KMS-11 (cell line): ENCODE measurements at regions not wholly inside any gene's neighbourhood (a gene's known extent, or its start where the extent isn't known, plus 50 kb on each side); places are given as distances from the start of the nearest gene placed in this dataset.

ENCODE experiments used
- H2AFZ ChIP-seq: fragments of 200-600 bp; sonication (generic); 2 replicates; pipeline ENCODE4 v1.6.1; 2016; ENCODE audit warnings: antibody characterized with exemption, mixed run types, low read depth
- H3K27ac ChIP-seq: fragments of 200-600 bp; sonication (generic); 2 replicates; pipeline ENCODE4 v1.6.1; 2016; ENCODE audit warnings: mild to moderate bottlenecking, mixed run types
- H3K27me3 ChIP-seq: fragments of 200-600 bp; sonication (generic); 2 replicates; pipeline ENCODE4 v1.6.1; 2017; ENCODE audit warnings: mild to moderate bottlenecking, low read depth, mixed run types, moderate library complexity; ENCODE audit not compliant: insufficient read depth
- H3K36me3 ChIP-seq: fragments of 200-600 bp; sonication (generic); 2 replicates; pipeline ENCODE4 v1.6.1; 2017; ENCODE audit warnings: mild to moderate bottlenecking, mixed run types; ENCODE audit not compliant: insufficient read depth
- H3K4me1 ChIP-seq: fragments of 200-600 bp; sonication (generic); 2 replicates; pipeline ENCODE4 v1.6.1; 2016; ENCODE audit warnings: mild to moderate bottlenecking, low read depth, mixed run types; ENCODE audit not compliant: poor library complexity, severe bottlenecking
- H3K4me2 ChIP-seq: fragments of 200-600 bp; sonication (generic); 2 replicates; pipeline ENCODE4 v1.7.0; 2016; ENCODE audit warnings: mild to moderate bottlenecking, mixed run types
- H3K4me3 ChIP-seq: fragments of 200-600 bp; sonication (generic); IDR thresholded peaks from 2 replicates; pipeline ENCODE4 v1.6.1; 2017; ENCODE audit warnings: low read depth, low read length, mixed read lengths; ENCODE audit not compliant: insufficient read depth
- H3K79me2 ChIP-seq: fragments of 200-600 bp; sonication (generic); 2 replicates; pipeline ENCODE4 v1.6.1; 2016; ENCODE audit warnings: low read depth, mixed run types; ENCODE audit not compliant: insufficient read depth
- H3K9ac ChIP-seq: fragments of 200-600 bp; sonication (generic); 2 replicates; pipeline ENCODE4 v1.6.1; 2016; ENCODE audit warnings: mild to moderate bottlenecking, mixed run types
- H4K20me1 ChIP-seq: fragments of 200-600 bp; sonication (generic); 2 replicates; pipeline ENCODE4 v1.6.1; 2016; ENCODE audit warnings: mild to moderate bottlenecking, mixed run types; ENCODE audit not compliant: insufficient read depth
- TF ChIP-seq, protein P1 (sequence below): fragments of 200-600 bp; sonication (generic); conservative IDR thresholded peaks from 2 replicates; pipeline ENCODE4 v1.6.1; 2017; ENCODE audit warnings: low read depth, mild to moderate bottlenecking, antibody characterized with exemption, low read length, moderate library complexity, mixed read lengths

DNA sequence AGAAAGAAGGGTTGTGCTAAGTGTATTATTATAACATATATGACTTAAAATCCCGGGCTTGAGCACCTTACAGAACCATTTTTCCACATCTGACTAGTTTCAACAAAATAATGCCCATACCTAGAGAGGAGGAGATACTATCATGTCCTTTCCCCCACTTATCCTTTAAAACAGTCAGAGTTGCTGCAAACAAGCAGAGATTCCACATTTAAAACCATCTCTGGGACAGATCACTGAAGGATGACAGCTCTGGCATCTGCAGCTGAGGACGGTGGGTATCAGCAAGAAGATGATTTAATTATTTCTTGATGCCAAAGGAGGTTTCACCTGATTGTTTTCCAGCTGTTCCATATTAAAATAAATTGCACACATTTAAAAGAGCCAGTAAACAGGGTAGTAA is 328.0 kb upstream of the TMTC1 start:
- no peak overlapping the region for H2AFZ ChIP-seq
- H3K4me2 ChIP-seq, result no peak overlapping the region
- H3K79me2 ChIP-seq, result no peaks in the 10 kb centered on the region
- TF ChIP-seq, protein P1, sequence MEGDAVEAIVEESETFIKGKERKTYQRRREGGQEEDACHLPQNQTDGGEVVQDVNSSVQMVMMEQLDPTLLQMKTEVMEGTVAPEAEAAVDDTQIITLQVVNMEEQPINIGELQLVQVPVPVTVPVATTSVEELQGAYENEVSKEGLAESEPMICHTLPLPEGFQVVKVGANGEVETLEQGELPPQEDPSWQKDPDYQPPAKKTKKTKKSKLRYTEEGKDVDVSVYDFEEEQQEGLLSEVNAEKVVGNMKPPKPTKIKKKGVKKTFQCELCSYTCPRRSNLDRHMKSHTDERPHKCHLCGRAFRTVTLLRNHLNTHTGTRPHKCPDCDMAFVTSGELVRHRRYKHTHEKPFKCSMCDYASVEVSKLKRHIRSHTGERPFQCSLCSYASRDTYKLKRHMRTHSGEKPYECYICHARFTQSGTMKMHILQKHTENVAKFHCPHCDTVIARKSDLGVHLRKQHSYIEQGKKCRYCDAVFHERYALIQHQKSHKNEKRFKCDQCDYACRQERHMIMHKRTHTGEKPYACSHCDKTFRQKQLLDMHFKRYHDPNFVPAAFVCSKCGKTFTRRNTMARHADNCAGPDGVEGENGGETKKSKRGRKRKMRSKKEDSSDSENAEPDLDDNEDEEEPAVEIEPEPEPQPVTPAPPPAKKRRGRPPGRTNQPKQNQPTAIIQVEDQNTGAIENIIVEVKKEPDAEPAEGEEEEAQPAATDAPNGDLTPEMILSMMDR, result no peak
- no peak overlapping the region for H3K9ac ChIP-seq
- H3K27ac ChIP-seq, result no peak overlapping the region
- no peaks in the 10 kb centered on the region for H3K4me1 ChIP-seq
- H4K20me1 ChIP-seq, result no peaks in the 10 kb centered on the region
- no peaks in the 10 kb centered on the region for H3K36me3 ChIP-seq
- H3K27me3 ChIP-seq, result no peaks in the 10 kb centered on the region
- no peak overlapping the region for H3K4me3 ChIP-seq

DNA sequence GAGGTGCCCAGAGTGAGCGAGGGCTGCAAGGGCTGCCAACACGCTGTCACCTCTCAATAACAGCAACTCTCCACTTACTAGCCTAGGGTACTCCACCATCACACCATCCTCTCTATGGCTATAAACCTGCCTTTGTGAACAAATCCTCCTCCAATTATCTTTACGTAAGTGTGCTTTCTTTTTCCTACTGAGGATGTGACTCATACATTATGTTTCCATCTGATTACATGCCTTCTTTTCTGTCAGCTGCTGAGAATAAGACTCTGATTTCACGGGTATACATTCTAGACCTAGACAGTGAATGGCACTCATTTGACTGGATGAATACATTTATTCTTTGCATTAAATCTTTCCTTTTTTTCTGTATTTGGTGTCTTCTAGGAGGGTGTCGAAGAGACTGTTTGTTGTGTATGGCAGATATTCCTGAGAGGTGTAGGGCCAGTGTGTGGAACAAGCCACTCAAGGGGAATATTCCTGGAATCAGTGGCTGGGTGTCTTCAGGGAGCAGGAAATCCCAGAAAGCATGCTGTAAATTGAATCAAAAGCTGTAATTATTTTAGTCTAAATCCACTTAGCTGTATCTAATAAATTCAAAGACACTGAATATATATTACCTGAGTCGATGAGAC is 327.3 kb upstream of the TMTC1 start:
- no peak overlapping the region for H3K27ac ChIP-seq
- H3K27me3 ChIP-seq, result no peaks in the 10 kb centered on the region
- H3K4me1 ChIP-seq, result no peaks in the 10 kb centered on the region
- no peaks in the 10 kb centered on the region for H3K36me3 ChIP-seq
- no peak overlapping the region for H3K4me3 ChIP-seq
- no peak overlapping the region for H3K9ac ChIP-seq
- no peak overlapping the region for H2AFZ ChIP-seq
- H3K4me2 ChIP-seq, result no peak overlapping the region
- H4K20me1 ChIP-seq, result no peaks in the 10 kb centered on the region
- H3K79me2 ChIP-seq, result no peaks in the 10 kb centered on the region
- TF ChIP-seq, protein P1, result no peak

DNA sequence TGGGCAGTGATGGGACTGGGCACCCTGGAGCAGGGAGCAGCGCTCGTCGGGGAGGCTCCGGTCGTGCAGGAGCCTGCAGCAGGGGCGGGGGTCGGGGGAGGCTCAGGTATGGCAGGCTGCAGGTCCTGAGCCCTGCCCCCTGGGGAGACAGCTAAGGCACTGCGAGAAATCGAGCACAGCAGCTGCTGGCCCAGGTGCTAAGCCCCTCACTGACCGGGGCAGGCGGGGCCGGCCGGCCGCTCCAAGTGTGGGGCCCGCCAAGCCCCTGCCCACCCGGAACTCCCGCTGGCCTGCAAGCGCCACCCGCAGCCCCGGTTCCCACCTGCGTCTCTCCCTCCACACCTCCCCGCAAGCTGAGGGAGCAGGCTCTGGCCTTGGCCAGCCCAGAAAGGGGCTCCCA is 326.8 kb upstream of the TMTC1 start:
- H3K9ac ChIP-seq, result no peak overlapping the region
- no peak overlapping the region for H3K4me3 ChIP-seq
- H3K27me3 ChIP-seq, result no peaks in the 10 kb centered on the region
- H2AFZ ChIP-seq, result no peak overlapping the region
- no peaks in the 10 kb centered on the region for H3K79me2 ChIP-seq
- no peak overlapping the region for H3K4me2 ChIP-seq
- TF ChIP-seq, protein P1, result no peak
- H3K36me3 ChIP-seq, result no peaks in the 10 kb centered on the region
- no peak overlapping the region for H3K27ac ChIP-seq
- no peaks in the 10 kb centered on the region for H3K4me1 ChIP-seq
- H4K20me1 ChIP-seq, result no peaks in the 10 kb centered on the region

DNA sequence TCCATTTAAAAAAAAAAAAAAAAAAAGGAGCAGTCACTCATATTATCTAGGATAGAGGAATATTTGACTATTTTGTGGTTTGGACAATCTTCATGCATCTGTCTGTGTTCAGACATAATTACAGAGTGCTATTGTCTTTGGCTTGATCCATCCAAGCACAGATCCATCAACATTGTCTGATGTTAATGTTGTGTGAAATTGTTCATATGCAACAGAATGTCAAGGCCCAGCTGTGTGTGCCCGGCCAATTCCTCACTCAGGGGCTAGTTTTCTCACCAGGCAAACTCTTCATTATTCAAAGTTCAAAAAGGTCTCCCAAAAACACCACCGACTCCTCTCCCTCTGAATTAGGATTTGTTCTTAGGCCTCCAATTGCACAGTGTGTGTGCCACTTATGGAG is 324.9 kb upstream of the TMTC1 start:
- no peaks in the 10 kb centered on the region for H3K36me3 ChIP-seq
- TF ChIP-seq, protein P1, result no peak
- no peak overlapping the region for H3K4me2 ChIP-seq
- H3K9ac ChIP-seq, result no peak overlapping the region
- no peaks in the 10 kb centered on the region for H3K4me1 ChIP-seq
- no peaks in the 10 kb centered on the region for H4K20me1 ChIP-seq
- no peaks in the 10 kb centered on the region for H3K27me3 ChIP-seq
- no peaks in the 10 kb centered on the region for H3K79me2 ChIP-seq
- no peak overlapping the region for H2AFZ ChIP-seq
- H3K27ac ChIP-seq, result no peak overlapping the region
- H3K4me3 ChIP-seq, result no peak overlapping the region
